HG03103 (cell line): ENCODE measurements at regions not wholly inside any gene's neighbourhood (a gene's known extent, or its start where the extent isn't known, plus 50 kb on each side); places are given as distances from the start of the nearest gene placed in this dataset.
"Not testable (repeated sequence)": the region's sequence is repeated elsewhere in the genome, so short reads cannot be mapped to it uniquely, and the experiment has no call there.

Experiments
- ATAC-seq: cut with Tn5 transposase; IDR thresholded peaks from one replicate; pipeline ENCODE4 v1.9.1; 2021; ENCODE audit warnings: low read depth; ENCODE audit not compliant: unreplicated experiment

GRCh38 chr4:164056426-164057142, 562.1 kb downstream of the TMA16 start:
- ATAC-seq: no peak

- no peak for ATAC-seq
These were observed 564.4 kb downstream of the TMA16 start for GRCh38 chr4:164058776-164059445.

GRCh38 chr4:164060456-164060855, 566.0 kb downstream of the TMA16 start:
- no peak for ATAC-seq

GRCh38 chr4:164068392-164068791, 573.9 kb downstream of the TMA16 start:
- ATAC-seq: no peak

- no peak for ATAC-seq
These were observed 576.1 kb downstream of the TMA16 start for GRCh38 chr4:164070625-164071024.

GRCh38 chr4:164081371-164081770, 586.9 kb downstream of the TMA16 start:
- no peak for ATAC-seq

GRCh38 chr4:164081801-164082200, 587.3 kb downstream of the TMA16 start:
- ATAC-seq: no peak

GRCh38 chr4:164087733-164088132, 593.2 kb downstream of the TMA16 start:
- no peak for ATAC-seq

- ATAC-seq: no peak
These were observed 601.0 kb downstream of the TMA16 start for GRCh38 chr4:164095313-164096110.

GRCh38 chr4:164096766-164097518, 602.5 kb downstream of the TMA16 start:
- ATAC-seq: no peak

- ATAC-seq: not testable (repeated sequence)
These were observed 606.4 kb downstream of the TMA16 start for GRCh38 chr4:164100741-164101365.

GRCh38 chr4:164108971-164109370, 614.5 kb downstream of the TMA16 start:
- no peak for ATAC-seq

GRCh38 chr4:164109503-164109902, 615.0 kb downstream of the TMA16 start:
- no peak for ATAC-seq

GRCh38 chr4:164115236-164115635, 620.7 kb downstream of the TMA16 start:
- ATAC-seq: no peak

GRCh38 chr4:164116286-164116685, 621.8 kb downstream of the TMA16 start:
- no peak for ATAC-seq

GRCh38 chr4:164134388-164134787, 619.5 kb upstream of the SMIM31 start:
- ATAC-seq: no peak

GRCh38 chr4:164136180-164136616, 617.7 kb upstream of the SMIM31 start:
- ATAC-seq: no peak

- no peak for ATAC-seq
These were observed 615.4 kb upstream of the SMIM31 start for GRCh38 chr4:164138521-164138920.

GRCh38 chr4:164139291-164139690, 614.6 kb upstream of the SMIM31 start:
- no peak for ATAC-seq

GRCh38 chr4:164141755-164142375, 612.1 kb upstream of the SMIM31 start:
- not testable (repeated sequence) for ATAC-seq
